Left forelimb (tissue), 1 donor: ENCODE measurements at regions not wholly inside any gene's neighbourhood (a gene's known extent, or its start where the extent isn't known, plus 50 kb on each side); places are given as distances from the start of the nearest gene placed in this dataset.
"Not testable (repeated sequence)": the region's sequence is repeated elsewhere in the genome, so short reads cannot be mapped to it uniquely, and the experiment has no call there.

Experiments
- DNase-seq: peaks from one replicate; pipeline ENCODE4 v3.0.0-alpha.2; 2018; ENCODE audit warnings: low spot score

- peak; percentile 78 for DNase-seq
These were observed 115.1 kb downstream of the KCNRG start for GRCh38 chr13:50130123-50130946.

GRCh38 chr13:50131920-50132903 lies 117.0 kb downstream of the KCNRG start:
- no peak for DNase-seq

GRCh38 chr13:50132904-50133357 lies 117.7 kb downstream of the KCNRG start:
- no peak for DNase-seq

GRCh38 chr13:50133358-50133953 lies 118.2 kb downstream of the KCNRG start:
- DNase-seq, result no peak

GRCh38 chr13:50136226-50136625 lies 121.0 kb downstream of the KCNRG start:
- no peak for DNase-seq

- no peak for DNase-seq
These were observed 121.4 kb downstream of the KCNRG start for GRCh38 chr13:50136678-50137077.

DNA sequence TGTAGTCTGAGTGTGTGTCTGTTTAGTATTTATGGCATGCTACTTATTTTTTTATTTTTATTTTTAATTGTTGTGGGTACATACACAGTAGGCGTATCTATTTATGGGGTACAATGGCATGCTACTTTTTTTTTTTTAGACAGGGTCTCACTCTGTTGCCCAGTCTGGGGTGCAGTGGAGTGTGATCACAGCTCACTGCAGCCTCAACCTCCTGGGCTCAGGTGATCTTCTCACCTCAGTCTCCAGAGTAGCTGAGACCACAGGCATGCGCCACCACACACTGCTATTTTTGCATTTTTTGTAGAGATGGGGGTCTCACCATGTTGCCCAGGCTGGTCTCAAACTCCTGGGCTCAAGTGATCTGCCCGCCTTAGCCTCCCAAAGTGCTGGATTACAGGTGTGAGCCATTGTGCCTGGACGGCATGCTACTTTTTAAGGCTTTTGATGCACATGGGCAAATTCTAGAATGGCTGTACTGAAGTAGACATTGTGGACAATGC lies 124.2 kb downstream of the KCNRG start:
- not testable (repeated sequence) for DNase-seq

GRCh38 chr13:50140153-50140552 lies 124.9 kb downstream of the KCNRG start:
- DNase-seq, result no peak

DNA sequence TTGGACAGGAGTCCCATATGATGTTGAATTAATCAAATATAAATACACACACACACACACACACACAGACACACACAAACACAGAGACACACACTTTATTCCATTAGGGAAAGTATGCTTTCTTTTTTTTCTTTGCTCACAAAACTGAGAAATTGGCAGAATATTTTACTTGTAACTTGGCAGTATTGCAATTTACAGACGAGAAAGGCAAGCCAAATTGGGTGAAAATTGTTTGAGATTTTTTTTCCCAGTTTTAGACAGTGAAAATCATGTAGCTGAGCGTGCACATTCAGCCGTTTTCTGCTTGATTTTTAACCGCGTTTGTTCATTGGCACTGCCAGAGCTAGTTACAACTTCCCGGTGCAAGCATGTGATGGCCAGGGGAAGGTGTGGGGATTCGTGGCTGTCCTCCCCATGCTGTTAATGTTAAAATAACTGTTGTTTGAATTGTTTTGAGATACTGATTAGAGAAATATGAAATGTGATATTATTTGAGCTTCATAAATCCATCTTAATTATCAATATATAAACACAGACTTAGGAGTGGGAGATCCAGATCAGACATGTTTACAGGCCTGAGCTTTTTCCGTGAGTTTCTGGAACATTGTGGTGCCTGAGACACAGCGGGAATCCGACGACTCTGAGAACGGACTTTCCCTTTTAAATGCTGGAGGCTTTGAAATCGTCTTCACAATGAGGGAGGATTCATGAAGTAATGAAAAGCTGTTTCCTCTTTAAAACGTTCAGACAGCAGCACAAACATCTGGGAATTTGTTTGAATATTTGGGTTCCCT lies 125.5 kb downstream of the KCNRG start:
- no peak for DNase-seq

GRCh38 chr13:50141375-50141975 lies 126.2 kb downstream of the KCNRG start:
- no peak for DNase-seq

- DNase-seq, result no peak
These were observed 129.3 kb downstream of the KCNRG start for GRCh38 chr13:50144246-50145160.

DNA sequence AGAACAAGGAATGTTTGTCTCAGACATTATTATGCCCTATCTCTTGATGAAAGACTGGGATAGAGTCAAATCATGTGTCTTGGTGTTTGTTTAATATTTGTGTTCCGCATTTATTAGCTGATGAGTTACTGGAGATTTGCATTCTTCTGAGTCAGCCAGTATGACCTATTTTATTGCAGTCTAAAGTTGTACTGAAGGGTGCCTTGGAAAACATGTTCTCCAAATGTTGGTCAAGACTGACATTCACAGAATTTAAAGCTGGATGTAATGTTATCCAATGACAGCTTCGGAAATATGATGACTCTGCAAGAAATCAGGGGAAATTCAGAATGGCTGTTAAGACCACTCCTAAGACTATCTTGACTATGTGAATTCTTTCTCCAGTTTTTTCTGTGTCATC lies 134.0 kb downstream of the KCNRG start:
- DNase-seq, result no peak

DNA sequence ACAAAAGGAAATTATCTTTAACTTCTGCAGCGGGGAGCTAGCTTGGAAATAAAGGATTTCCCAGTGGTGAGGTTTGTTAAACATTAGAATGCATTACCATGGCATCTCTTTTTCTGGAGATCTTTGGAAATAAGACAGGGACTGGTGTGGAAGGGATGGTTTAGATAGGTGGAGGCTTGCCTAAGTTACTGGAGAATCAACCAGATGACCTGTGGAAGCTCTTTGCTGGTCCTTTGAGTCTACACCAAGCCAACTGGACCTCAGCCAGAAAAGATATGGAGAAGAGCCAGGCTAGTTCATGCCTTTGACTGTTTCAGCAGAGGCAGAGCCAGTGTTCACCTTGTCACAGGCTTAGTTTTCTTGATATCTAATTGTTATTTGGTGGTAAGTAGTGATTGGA lies 134.7 kb downstream of the KCNRG start:
- no peak for DNase-seq

DNA sequence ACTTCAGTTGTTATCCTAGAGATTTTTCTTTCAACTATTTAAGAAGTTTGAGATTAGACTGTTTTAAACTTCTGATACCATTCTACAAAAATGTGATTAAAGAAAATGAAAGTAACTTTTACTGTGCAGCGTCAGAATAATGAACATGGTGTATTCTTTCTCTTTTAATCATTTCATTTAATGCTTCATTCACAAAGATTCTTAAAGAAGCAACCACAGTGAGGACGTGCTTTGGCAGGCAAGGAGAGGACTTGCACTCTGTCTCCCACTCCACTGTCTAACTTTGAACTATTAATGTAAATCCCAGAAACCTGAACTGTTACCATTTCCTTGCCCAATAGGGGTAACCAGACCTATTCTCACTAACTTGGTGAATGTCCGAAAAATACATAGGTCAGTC lies 137.0 kb downstream of the KCNRG start:
- no peak for DNase-seq

DNA sequence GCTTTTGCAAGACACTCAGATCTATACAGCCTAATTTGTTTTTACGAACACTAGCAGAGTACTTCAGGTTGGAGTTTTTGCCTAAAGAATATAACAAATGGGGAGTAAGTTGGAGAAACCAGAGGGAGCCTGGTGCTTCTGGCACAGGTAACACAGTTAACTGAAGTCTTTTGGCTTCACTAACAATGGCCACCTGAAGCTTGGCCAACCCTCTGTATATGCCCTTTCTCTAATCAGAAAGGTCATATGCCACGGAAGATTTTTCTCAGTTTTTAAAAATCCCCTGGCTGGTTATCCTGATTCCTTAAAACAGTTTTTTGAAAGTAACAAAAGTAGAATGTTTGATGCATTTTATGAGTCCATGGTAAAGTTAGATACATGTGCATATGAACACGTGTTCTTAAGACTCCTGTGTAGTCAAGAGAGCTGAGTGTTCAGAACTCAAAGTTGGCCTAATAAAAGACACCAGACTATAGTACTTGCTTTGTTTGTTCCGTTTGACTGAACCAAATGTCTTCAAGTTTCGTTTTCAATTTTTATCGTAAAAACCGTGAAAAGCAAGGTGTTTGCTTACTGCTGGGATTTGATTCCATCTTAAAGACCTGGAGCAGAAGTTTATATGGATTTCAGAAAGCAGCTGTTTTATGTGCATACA lies 137.5 kb downstream of the KCNRG start:
- DNase-seq, result no peak

- no peak for DNase-seq
These were observed 138.2 kb downstream of the KCNRG start for GRCh38 chr13:50153401-50153800.

DNA sequence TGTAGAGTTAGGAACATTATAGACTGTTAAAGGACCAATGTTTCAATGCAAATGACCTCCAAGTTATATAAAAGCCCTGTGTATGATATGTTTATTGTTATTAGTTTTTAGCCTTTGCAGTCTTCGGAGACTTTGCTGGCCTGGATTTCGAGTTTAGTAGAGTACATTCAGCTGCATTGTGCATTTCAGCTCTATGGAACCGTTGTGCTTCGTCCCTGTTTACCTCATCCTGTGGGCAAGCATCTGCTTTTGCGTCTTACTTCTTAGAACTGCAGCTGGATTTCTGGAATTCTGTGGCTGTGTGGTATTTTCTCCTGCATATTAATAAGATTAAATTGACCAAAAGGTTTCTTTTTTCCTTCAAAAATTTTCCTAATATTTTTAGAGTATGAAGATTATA lies 138.6 kb downstream of the KCNRG start:
- DNase-seq, result no peak

DNA sequence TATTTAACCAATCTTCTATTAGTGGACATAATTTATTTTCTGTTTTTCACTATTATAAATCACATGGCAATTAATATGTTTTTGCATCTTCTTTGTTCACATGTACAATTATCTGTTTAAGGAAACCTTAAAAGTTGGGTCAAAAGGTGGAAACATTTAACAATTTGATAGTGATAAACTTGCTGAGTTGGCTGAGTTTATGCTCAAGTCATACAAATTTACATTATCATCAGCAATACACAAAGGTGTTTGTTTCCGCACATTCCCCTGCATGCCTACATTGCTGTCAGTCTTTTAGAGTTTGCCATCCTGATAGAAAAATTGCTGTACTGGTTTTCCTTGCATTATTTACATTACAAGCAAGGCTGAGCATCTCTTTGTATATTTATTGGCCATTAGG lies 139.5 kb downstream of the KCNRG start:
- no peak for DNase-seq

- no peak for DNase-seq
These were observed 140.9 kb downstream of the KCNRG start for GRCh38 chr13:50156140-50156539.
